ENCODE measurements at regions not wholly inside any gene's neighbourhood (a gene's known extent, or its start where the extent isn't known, plus 50 kb on each side); places are given as distances from the start of the nearest gene placed in this dataset.

DNA sequence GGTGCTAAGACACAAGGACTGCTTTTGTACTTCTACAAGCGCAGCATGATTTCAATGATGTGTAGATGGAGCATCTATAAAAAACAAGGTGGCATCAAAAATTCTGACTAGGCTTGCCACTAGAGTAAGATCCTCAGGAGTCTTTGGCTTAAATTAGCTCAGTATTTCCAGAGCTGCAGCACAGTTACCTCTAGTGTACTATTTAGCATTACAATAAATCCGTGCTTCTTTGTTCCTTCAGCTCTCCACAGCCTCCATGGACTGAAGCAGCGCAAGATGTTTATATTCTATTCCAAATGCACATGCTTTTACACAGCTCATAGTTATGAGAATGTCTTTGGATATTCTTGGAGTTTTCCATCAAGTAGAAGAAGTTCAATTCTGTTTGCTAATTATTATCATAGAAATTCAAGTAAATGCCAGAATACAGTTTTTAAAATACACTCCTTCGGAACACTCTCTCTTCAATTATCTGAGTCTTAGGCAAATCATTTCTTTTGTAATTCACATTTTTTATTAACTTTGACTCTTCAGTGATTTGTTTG lies 1133.0 kb upstream of the LRRTM1 start:
- TF ChIP-seq, protein P1, sequence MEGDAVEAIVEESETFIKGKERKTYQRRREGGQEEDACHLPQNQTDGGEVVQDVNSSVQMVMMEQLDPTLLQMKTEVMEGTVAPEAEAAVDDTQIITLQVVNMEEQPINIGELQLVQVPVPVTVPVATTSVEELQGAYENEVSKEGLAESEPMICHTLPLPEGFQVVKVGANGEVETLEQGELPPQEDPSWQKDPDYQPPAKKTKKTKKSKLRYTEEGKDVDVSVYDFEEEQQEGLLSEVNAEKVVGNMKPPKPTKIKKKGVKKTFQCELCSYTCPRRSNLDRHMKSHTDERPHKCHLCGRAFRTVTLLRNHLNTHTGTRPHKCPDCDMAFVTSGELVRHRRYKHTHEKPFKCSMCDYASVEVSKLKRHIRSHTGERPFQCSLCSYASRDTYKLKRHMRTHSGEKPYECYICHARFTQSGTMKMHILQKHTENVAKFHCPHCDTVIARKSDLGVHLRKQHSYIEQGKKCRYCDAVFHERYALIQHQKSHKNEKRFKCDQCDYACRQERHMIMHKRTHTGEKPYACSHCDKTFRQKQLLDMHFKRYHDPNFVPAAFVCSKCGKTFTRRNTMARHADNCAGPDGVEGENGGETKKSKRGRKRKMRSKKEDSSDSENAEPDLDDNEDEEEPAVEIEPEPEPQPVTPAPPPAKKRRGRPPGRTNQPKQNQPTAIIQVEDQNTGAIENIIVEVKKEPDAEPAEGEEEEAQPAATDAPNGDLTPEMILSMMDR (IDR thresholded peaks at IDR 0.05): no peak
- TF ChIP-seq ZFX (IDR thresholded peaks at IDR 0.05; ENCODE audit: borderline replicate concordance): no peak
- H3K27ac ChIP-seq: no peak overlapping the region

- no peak overlapping the region for H3K27ac ChIP-seq
- TF ChIP-seq ZFX (IDR thresholded peaks at IDR 0.05; ENCODE audit: borderline replicate concordance): no peak
- TF ChIP-seq, protein P1 (IDR thresholded peaks at IDR 0.05): no peak
Observed at GRCh38 chr2:81436256-81436655, 1131.7 kb upstream of the LRRTM1 start.

DNA sequence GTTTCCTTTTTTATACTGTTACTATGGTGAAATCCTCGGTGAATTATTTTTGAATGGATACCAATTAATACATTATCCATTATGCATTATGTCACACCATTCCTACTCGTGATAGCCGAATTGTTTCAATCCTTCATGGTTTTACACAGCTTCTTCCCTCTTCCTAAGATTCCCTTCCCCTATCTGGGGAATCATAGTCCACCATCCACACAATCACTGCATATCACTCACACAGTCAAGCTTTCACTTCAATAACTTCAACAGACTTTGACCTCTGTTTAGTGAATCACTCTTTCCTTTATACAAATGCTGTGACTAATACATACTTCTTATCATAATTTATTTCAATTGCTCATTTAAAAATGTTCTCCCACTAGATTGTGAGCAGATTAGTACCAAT lies 1108.1 kb upstream of the LRRTM1 start:
- H3K27ac ChIP-seq: no peak overlapping the region
- no peak for TF ChIP-seq ZFX (IDR thresholded peaks at IDR 0.05; ENCODE audit: borderline replicate concordance)
- TF ChIP-seq, protein P1 (IDR thresholded peaks at IDR 0.05): no peak

DNA sequence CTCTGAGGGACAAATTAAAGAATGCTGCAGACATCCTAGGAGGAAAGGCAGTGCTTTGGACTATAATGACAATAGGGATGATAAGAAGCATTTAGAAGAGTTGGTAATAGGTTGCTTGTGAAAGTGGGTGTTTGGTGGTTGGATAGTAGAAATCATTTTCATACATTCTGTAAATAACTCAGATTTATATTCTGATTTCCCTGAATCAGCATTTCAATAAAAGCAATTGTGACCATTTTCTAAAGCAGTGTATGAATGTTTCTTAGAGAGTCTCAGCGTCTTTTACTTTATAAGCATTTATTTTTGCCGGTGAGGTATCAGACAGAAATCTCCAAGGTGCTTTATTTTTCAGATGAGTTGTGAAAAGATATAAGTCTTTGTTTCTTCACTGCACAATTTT lies 1099.0 kb upstream of the LRRTM1 start:
- TF ChIP-seq ZFX (IDR thresholded peaks at IDR 0.05; ENCODE audit: borderline replicate concordance): no peak
- TF ChIP-seq, protein P1 (IDR thresholded peaks at IDR 0.05): no peak

GRCh38 chr2:81396417-81397019 lies 1092.0 kb upstream of the LRRTM1 start:
- TF ChIP-seq ZFX (IDR thresholded peaks at IDR 0.05; ENCODE audit: borderline replicate concordance): no peak
- TF ChIP-seq, protein P1 (IDR thresholded peaks at IDR 0.05): 0 out of 2 replicates have a peak, but pooled peaks have one; percentile 13
- no peak overlapping the region for H3K27ac ChIP-seq

More for the DNA sequence above, 1099.0 kb upstream of the LRRTM1 start:
- H3K27ac ChIP-seq: no peak overlapping the region

GRCh38 chr2:81395746-81396145 lies 1091.2 kb upstream of the LRRTM1 start:
- no peak overlapping the region for H3K27ac ChIP-seq

DNA sequence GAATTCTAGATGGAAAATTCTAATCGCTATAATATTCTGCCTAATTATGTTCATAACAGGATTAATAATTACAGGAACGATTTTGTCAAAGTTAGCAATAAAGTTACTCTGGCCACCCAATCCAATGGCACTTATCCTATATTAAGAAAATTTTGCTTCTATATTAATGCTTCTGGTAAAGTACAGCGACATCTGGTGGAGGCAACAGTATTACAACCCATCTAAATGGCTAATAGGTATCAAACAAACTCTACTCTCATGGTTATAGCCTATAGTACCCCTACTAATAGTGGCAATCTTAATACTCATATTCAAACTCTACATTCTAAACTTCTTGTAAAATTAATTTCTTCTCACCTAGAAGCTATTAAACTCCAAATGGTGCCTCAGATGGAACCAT lies 1084.7 kb upstream of the LRRTM1 start:
- H3K27ac ChIP-seq: no peak overlapping the region
- no peak for TF ChIP-seq ZFX (IDR thresholded peaks at IDR 0.05; ENCODE audit: borderline replicate concordance)
- TF ChIP-seq, protein P1 (IDR thresholded peaks at IDR 0.05): peak; percentile 54

More at GRCh38 chr2:81395746-81396145, 1091.2 kb upstream of the LRRTM1 start:
- TF ChIP-seq, protein P1 (IDR thresholded peaks at IDR 0.05): no peak
- TF ChIP-seq ZFX (IDR thresholded peaks at IDR 0.05; ENCODE audit: borderline replicate concordance): no peak

Measured in 22Rv1 (cell line).